ENCODE measurements at regions not wholly inside any gene's neighbourhood (a gene's known extent, or its start where the extent isn't known, plus 50 kb on each side); places are given as distances from the start of the nearest gene placed in this dataset.

DNA sequence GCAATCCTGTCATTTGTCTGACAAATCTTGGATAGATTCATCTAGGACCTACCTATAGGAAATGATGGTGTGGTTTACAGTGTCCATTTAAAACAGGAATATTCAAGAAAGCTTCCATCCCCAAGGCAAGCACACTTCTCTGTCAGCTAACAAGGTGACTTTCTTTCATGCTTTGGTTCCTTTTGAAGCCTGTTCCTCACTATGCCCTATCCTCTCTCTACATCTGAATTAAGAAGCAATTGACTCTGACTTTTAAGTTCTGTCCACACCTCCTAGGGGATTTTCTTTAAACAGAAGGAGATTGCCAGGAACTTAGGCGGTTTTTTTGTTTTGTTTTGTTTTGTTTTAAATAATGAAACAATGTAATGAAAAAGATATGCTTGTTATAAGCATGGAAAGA, 1181.4 kb upstream of the TENM3 start:
- DNase-seq = no peak
- Histone ChIP-seq H4K8ac (ENCODE audit: low read depth in 2 of 2, low read length in 2 of 2) (no peak overlapping the region), H3K23ac (ENCODE audit: low read depth, low read length) (no peak overlapping the region), H2BK5ac (ENCODE audit: low read depth, low read length, poor library complexity, severe bottlenecking) (no peak overlapping the region), H3K27ac (ENCODE audit: insufficient read depth, low read length) (no peak overlapping the region), H3K4me2 (ENCODE audit: low read depth, low read length) (no peak overlapping the region), H2BK15ac (ENCODE audit: low read depth, low read length) (no peak overlapping the region), H2AK5ac (ENCODE audit: low read depth, low read length) (no peak overlapping the region), H4K5ac (ENCODE audit: low read depth, low read length) (no peak overlapping the region), H2BK120ac (ENCODE audit: low read depth, low read length) (no peak overlapping the region), H2AK9ac (replicated peaks; ENCODE audit: low read depth, low read length, poor library complexity) (no peak overlapping the region), H3K9me3 (ENCODE audit: control insufficient read depth, insufficient read depth, low read length) (no peaks in the 10 kb centered on the region), H4K20me1 (ENCODE audit: insufficient read depth, low read length) (no peaks in the 10 kb centered on the region), H3K27me3 (ENCODE audit: control insufficient read depth, insufficient read depth, low read length) (no peaks in the 10 kb centered on the region), H3K18ac (ENCODE audit: low read depth, low read length) (no peak overlapping the region), H3K36me3 (ENCODE audit: control insufficient read depth, insufficient read depth, low read length) (no peaks in the 10 kb centered on the region), H3K4me1 (ENCODE audit: control insufficient read depth, insufficient read depth, low read length) (no peaks in the 10 kb centered on the region), H2AFZ (replicated peaks; ENCODE audit: low read length, poor library complexity) (no peak overlapping the region), H4K91ac (ENCODE audit: insufficient read depth, low read depth, low read length) (no peak overlapping the region), H3K4me3 (ENCODE audit: insufficient read depth, low read depth, low read length) (no peak overlapping the region), H3K56ac (ENCODE audit: extremely low read depth, insufficient read depth, low read length) (no peak overlapping the region), H3K9ac (ENCODE audit: low read depth, low read length) (no peak overlapping the region), H3K14ac (replicated peaks; ENCODE audit: low read depth, low read length) (no peak overlapping the region), H2BK20ac (ENCODE audit: low read depth, low read length) (no peak overlapping the region), H3K9me1 (ENCODE audit: insufficient read depth, low read length) (no peaks in the 10 kb centered on the region), H3K4ac (ENCODE audit: low read depth, low read length) (no peak overlapping the region), H3K79me1 (ENCODE audit: low read depth in 1 of 2, low read length in 2 of 2) (no peaks in the 10 kb centered on the region)
- ChIA-PET CTCF (no interaction called here), POLR2A (ENCODE audit: unreplicated experiment) (no interaction called here)
- WGBS, 2 experiments (ENCODE audit: extremely low coverage in 2 of 2, insufficient read length in 1 of 2) = no CpG with 5 or more reads among the region's 1 CpG
- no TSS peak for BruUV-seq (replicated peaks)
- dilution Hi-C loops (cut with HindIII; ENCODE audit: low sequenced_read_pairs, unreplicated experiment) = no loop called here
- TF ChIP-seq MAZ (IDR thresholded peaks at IDR 0.05; ENCODE audit: borderline replicate concordance, low read depth, low read length) (no peak), RFX5 (IDR thresholded peaks at IDR 0.05; ENCODE audit: low read depth, low read length) (no peak), RCOR1 (IDR thresholded peaks at IDR 0.05; ENCODE audit: insufficient replicate concordance, low read length) (no peak), CEBPB (IDR thresholded peaks at IDR 0.05; ENCODE audit: low read depth, low read length) (no peak), NFE2L2 (IDR thresholded peaks at IDR 0.05; ENCODE audit: low read depth, low read length) (no peak), CHD1 (IDR thresholded peaks at IDR 0.05; ENCODE audit: low read depth, low read length) (no peak), POLR2A (IDR thresholded peaks at IDR 0.05; ENCODE audit: low read depth, low read length) (no peak), CTCF (conservative IDR thresholded peaks at IDR 0.05; ENCODE audit: low read depth, low read length) (no peak), SMC3 (IDR thresholded peaks at IDR 0.05; ENCODE audit: low read depth, low read length) (no peak), MXI1 (IDR thresholded peaks at IDR 0.05; ENCODE audit: borderline replicate concordance, low read depth, low read length) (no peak), ELK1 (IDR thresholded peaks at IDR 0.05; ENCODE audit: borderline replicate concordance, low read depth, low read length) (no peak), RAD21 (IDR thresholded peaks at IDR 0.05; ENCODE audit: low read length) (no peak)
- TF ChIP-seq, protein P1, sequence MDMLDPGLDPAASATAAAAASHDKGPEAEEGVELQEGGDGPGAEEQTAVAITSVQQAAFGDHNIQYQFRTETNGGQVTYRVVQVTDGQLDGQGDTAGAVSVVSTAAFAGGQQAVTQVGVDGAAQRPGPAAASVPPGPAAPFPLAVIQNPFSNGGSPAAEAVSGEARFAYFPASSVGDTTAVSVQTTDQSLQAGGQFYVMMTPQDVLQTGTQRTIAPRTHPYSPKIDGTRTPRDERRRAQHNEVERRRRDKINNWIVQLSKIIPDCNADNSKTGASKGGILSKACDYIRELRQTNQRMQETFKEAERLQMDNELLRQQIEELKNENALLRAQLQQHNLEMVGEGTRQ (IDR thresholded peaks at IDR 0.05; ENCODE audit: low read depth, low read length) = no peak
- no peak for ATAC-seq (ENCODE audit: low read depth)
- intact Hi-C loops (cut with micrococcal nuclease) = no loop called here
- in situ Hi-C loops (cut with MboI; ENCODE audit: low sequenced_read_pairs) = no loop called here

Data from IMR-90 (cell line).